H1 (cell line): ENCODE measurements at regions not wholly inside any gene's neighbourhood (a gene's known extent, or its start where the extent isn't known, plus 50 kb on each side); places are given as distances from the start of the nearest gene placed in this dataset.

Experiments
- BACH1 ChIP-seq: IDR thresholded peaks from 2 replicates; pipeline ENCODE4 v1.6.1; 2012; ENCODE audit warnings: low read length, improper control_type of control experiment
- EZH2 ChIP-seq: fragments of 200-600 bp; sonication (generic); IDR thresholded peaks from 2 replicates; pipeline ENCODE4 v1.7.1; 2012; ENCODE audit warnings: low read depth, mild to moderate bottlenecking, moderate library complexity, low read length, inconsistent platforms; ENCODE audit not compliant: severe bottlenecking
- GABPA ChIP-seq: IDR thresholded peaks from 2 replicates; pipeline ENCODE4 v1.6.1; 2011; ENCODE audit warnings: mild to moderate bottlenecking, low read length, moderate library complexity, borderline replicate concordance; ENCODE audit not compliant: insufficient read depth
- GTF2F1 ChIP-seq: IDR thresholded peaks from 2 replicates; pipeline ENCODE4 v1.6.1; 2012; ENCODE audit warnings: low read depth, low read length, improper control_type of control experiment, borderline replicate concordance
- POU5F1 ChIP-seq: IDR thresholded peaks from 2 replicates; pipeline ENCODE4 v1.6.1; 2011; ENCODE audit warnings: low read depth, mild to moderate bottlenecking, low read length, moderate library complexity
- RNF2 ChIP-seq: fragments of 200-900, 300-1000 bp; sonication (generic); IDR thresholded peaks from 2 replicates; pipeline ENCODE4 v1.7.1; 2016; ENCODE audit warnings: borderline replicate concordance, low read depth, mild to moderate bottlenecking, antibody characterized with exemption, low read length; ENCODE audit not compliant: poor library complexity, severe bottlenecking; ENCODE audit errors: missing control alignments
- SIN3A ChIP-seq, 2 experiments: IDR thresholded peaks in 1 of 2; conservative IDR thresholded peaks in 1 of 2; 2 replicates each; pipeline ENCODE4 v1.6.1; 2011 to 2012; ENCODE audit warnings: low read length in 2 of 2, improper control_type of control experiment in 1 of 2, low read depth in 1 of 2, mild to moderate bottlenecking in 1 of 2
- SIX5 ChIP-seq: IDR thresholded peaks from 2 replicates; pipeline ENCODE4 v1.6.1; 2011; ENCODE audit warnings: mild to moderate bottlenecking, low read depth, low read length
- ZNF274 ChIP-seq: IDR thresholded peaks from 2 replicates; pipeline ENCODE4 v1.7.0; 2012; ENCODE audit warnings: low read length, borderline replicate concordance; ENCODE audit errors: extremely low read depth
- TF ChIP-seq, protein P1 (sequence below): fragments of 300-600 bp; sonication (generic); IDR thresholded peaks from 2 replicates; pipeline ENCODE4 v1.7.1; 2012; ENCODE audit warnings: low read length, moderate library complexity, mild to moderate bottlenecking, inconsistent platforms; ENCODE audit not compliant: insufficient replicate concordance

GRCh38 chr3:162770551-162770950 lies 1273.9 kb downstream of the OTOL1 start (continued):
- TF ChIP-seq, protein P1, sequence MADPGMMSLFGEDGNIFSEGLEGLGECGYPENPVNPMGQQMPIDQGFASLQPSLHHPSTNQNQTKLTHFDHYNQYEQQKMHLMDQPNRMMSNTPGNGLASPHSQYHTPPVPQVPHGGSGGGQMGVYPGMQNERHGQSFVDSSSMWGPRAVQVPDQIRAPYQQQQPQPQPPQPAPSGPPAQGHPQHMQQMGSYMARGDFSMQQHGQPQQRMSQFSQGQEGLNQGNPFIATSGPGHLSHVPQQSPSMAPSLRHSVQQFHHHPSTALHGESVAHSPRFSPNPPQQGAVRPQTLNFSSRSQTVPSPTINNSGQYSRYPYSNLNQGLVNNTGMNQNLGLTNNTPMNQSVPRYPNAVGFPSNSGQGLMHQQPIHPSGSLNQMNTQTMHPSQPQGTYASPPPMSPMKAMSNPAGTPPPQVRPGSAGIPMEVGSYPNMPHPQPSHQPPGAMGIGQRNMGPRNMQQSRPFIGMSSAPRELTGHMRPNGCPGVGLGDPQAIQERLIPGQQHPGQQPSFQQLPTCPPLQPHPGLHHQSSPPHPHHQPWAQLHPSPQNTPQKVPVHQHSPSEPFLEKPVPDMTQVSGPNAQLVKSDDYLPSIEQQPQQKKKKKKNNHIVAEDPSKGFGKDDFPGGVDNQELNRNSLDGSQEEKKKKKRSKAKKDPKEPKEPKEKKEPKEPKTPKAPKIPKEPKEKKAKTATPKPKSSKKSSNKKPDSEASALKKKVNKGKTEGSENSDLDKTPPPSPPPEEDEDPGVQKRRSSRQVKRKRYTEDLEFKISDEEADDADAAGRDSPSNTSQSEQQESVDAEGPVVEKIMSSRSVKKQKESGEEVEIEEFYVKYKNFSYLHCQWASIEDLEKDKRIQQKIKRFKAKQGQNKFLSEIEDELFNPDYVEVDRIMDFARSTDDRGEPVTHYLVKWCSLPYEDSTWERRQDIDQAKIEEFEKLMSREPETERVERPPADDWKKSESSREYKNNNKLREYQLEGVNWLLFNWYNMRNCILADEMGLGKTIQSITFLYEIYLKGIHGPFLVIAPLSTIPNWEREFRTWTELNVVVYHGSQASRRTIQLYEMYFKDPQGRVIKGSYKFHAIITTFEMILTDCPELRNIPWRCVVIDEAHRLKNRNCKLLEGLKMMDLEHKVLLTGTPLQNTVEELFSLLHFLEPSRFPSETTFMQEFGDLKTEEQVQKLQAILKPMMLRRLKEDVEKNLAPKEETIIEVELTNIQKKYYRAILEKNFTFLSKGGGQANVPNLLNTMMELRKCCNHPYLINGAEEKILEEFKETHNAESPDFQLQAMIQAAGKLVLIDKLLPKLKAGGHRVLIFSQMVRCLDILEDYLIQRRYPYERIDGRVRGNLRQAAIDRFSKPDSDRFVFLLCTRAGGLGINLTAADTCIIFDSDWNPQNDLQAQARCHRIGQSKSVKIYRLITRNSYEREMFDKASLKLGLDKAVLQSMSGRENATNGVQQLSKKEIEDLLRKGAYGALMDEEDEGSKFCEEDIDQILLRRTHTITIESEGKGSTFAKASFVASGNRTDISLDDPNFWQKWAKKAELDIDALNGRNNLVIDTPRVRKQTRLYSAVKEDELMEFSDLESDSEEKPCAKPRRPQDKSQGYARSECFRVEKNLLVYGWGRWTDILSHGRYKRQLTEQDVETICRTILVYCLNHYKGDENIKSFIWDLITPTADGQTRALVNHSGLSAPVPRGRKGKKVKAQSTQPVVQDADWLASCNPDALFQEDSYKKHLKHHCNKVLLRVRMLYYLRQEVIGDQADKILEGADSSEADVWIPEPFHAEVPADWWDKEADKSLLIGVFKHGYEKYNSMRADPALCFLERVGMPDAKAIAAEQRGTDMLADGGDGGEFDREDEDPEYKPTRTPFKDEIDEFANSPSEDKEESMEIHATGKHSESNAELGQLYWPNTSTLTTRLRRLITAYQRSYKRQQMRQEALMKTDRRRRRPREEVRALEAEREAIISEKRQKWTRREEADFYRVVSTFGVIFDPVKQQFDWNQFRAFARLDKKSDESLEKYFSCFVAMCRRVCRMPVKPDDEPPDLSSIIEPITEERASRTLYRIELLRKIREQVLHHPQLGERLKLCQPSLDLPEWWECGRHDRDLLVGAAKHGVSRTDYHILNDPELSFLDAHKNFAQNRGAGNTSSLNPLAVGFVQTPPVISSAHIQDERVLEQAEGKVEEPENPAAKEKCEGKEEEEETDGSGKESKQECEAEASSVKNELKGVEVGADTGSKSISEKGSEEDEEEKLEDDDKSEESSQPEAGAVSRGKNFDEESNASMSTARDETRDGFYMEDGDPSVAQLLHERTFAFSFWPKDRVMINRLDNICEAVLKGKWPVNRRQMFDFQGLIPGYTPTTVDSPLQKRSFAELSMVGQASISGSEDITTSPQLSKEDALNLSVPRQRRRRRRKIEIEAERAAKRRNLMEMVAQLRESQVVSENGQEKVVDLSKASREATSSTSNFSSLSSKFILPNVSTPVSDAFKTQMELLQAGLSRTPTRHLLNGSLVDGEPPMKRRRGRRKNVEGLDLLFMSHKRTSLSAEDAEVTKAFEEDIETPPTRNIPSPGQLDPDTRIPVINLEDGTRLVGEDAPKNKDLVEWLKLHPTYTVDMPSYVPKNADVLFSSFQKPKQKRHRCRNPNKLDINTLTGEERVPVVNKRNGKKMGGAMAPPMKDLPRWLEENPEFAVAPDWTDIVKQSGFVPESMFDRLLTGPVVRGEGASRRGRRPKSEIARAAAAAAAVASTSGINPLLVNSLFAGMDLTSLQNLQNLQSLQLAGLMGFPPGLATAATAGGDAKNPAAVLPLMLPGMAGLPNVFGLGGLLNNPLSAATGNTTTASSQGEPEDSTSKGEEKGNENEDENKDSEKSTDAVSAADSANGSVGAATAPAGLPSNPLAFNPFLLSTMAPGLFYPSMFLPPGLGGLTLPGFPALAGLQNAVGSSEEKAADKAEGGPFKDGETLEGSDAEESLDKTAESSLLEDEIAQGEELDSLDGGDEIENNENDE, result no peak
- no peak for TF ChIP-seq RNF2
- no peak for TF ChIP-seq GTF2F1
- no peak for TF ChIP-seq POU5F1
- no peak for TF ChIP-seq BACH1
- no peak for TF ChIP-seq EZH2
- TF ChIP-seq SIN3A (conservative IDR thresholded peaks at IDR 0.05 in 1 of 2, IDR thresholded peaks at IDR 0.05 in 1 of 2; ENCODE audit: low read depth in 1 of 2, low read length in 2 of 2), result no peak
- TF ChIP-seq ZNF274, result no peak
- TF ChIP-seq SIX5, result no peak
- TF ChIP-seq GABPA, result no peak
